LHCN-M2 (cell line): ENCODE measurements at regions not wholly inside any gene's neighbourhood (a gene's known extent, or its start where the extent isn't known, plus 50 kb on each side); places are given as distances from the start of the nearest gene placed in this dataset.
A peak's percentile ranks its signal among the peaks of the same experiment; 100 is the strongest.
"Not testable (repeated sequence)": the region's sequence is repeated elsewhere in the genome, so short reads cannot be mapped to it uniquely, and the experiment has no call there.

Source experiments
- DNase-seq: peaks from one replicate; pipeline ENCODE4 v3.0.0-alpha.2; 2012; ENCODE audit warnings: low read depth

GRCh38 chr7:15821484-15822427, 135.3 kb upstream of the MEOX2 start:
- no peak for DNase-seq

GRCh38 chr7:15820319-15820718, 133.8 kb upstream of the MEOX2 start:
- DNase-seq, result no peak

- DNase-seq, result no peak
These were observed 130.4 kb upstream of the MEOX2 start for GRCh38 chr7:15816835-15817426.

GRCh38 chr7:15813448-15813847, 127.0 kb upstream of the MEOX2 start:
- no peak for DNase-seq

- not testable (repeated sequence) for DNase-seq
These were observed 123.9 kb upstream of the MEOX2 start for GRCh38 chr7:15810383-15810782.

- DNase-seq, result not testable (repeated sequence)
These were observed 123.5 kb upstream of the MEOX2 start for GRCh38 chr7:15809936-15810335.

GRCh38 chr7:15805891-15806290, 119.4 kb upstream of the MEOX2 start:
- no peak for DNase-seq

- no peak for DNase-seq
These were observed 115.9 kb upstream of the MEOX2 start for GRCh38 chr7:15802425-15802824.

- peak; percentile 82 for DNase-seq
These were observed 115.1 kb upstream of the MEOX2 start for GRCh38 chr7:15801551-15801950.

- DNase-seq, result peak; percentile 35
These were observed 114.6 kb upstream of the MEOX2 start for GRCh38 chr7:15801041-15801440.

GRCh38 chr7:15798081-15798480, 111.6 kb upstream of the MEOX2 start:
- DNase-seq, result no peak

GRCh38 chr7:15795393-15795792, 108.9 kb upstream of the MEOX2 start:
- DNase-seq, result no peak

GRCh38 chr7:15794801-15795200, 108.3 kb upstream of the MEOX2 start:
- DNase-seq, result no peak

GRCh38 chr7:15784694-15785030, 98.2 kb upstream of the MEOX2 start:
- no peak for DNase-seq

GRCh38 chr7:15783987-15784693, 97.7 kb upstream of the MEOX2 start:
- no peak for DNase-seq

GRCh38 chr7:15782656-15783055, 96.2 kb upstream of the MEOX2 start:
- DNase-seq, result no peak

GRCh38 chr7:15781944-15782343, 95.5 kb upstream of the MEOX2 start:
- DNase-seq, result no peak

GRCh38 chr7:15780271-15780670, 93.8 kb upstream of the MEOX2 start:
- peak; percentile 79 for DNase-seq

GRCh38 chr7:15778191-15778590, 91.7 kb upstream of the MEOX2 start:
- no peak for DNase-seq

GRCh38 chr7:15765753-15766152, 79.3 kb upstream of the MEOX2 start:
- no peak for DNase-seq

- DNase-seq, result no peak
These were observed 78.4 kb upstream of the MEOX2 start for GRCh38 chr7:15764851-15765382.

GRCh38 chr7:15764010-15764409, 77.5 kb upstream of the MEOX2 start:
- DNase-seq, result no peak
